HFFc6 (cell line): ENCODE measurements at regions not wholly inside any gene's neighbourhood (a gene's known extent, or its start where the extent isn't known, plus 50 kb on each side); places are given as distances from the start of the nearest gene placed in this dataset.

Experiments used
- DNase-seq: peaks from one replicate; pipeline ENCODE4 v3.0.0-alpha.2; 2018
- H3K27ac Mint-ChIP-seq: 2 replicates; pipeline ENCODE4 v1.8.0; 2020; ENCODE audit warnings: mild to moderate bottlenecking, mixed read lengths
- H3K27me3 Mint-ChIP-seq: 2 replicates; pipeline ENCODE4 v1.8.0; 2021; ENCODE audit warnings: mild to moderate bottlenecking, moderate library complexity, mixed read lengths; ENCODE audit not compliant: insufficient read depth
- H3K36me3 Mint-ChIP-seq: 2 replicates; pipeline ENCODE4 v1.8.0; 2021; ENCODE audit warnings: low read depth, mixed read lengths
- H3K4me1 Mint-ChIP-seq: 2 replicates; pipeline ENCODE4 v1.8.0; 2020; ENCODE audit warnings: low read depth, mixed read lengths
- H3K4me3 Mint-ChIP-seq: 2 replicates; pipeline ENCODE4 v1.8.0; 2020; ENCODE audit warnings: mild to moderate bottlenecking, moderate library complexity, mixed read lengths
- H3K9me3 Mint-ChIP-seq: 2 replicates; pipeline ENCODE4 v1.8.0; 2020; ENCODE audit warnings: mild to moderate bottlenecking, mixed read lengths
- TF ChIP-seq, protein P1 (sequence below): fragments of 200-600 bp; sonication (generic); IDR thresholded peaks from 2 replicates; pipeline ENCODE4 v1.5.0; 2021; ENCODE audit warnings: antibody characterized with exemption, mild to moderate bottlenecking

DNA sequence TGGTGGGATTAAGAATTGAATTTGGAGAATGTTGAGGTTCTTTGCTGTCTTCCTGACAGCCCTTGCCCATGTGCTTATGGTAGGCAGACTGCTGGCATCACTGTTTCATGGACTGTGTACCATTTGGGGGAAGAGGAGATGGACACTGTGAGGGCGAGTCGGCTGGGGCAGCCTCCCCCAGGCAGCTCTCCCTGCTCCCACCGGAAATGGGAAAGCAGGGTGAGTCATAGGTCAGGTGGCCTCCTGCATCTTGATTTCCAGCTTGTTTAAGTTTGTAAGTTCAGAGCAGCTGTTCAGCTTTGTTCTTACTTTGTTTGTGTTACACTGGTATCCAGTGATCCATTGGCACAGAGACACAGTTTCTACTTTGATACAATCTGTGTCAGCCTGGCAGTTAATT is 87.2 kb upstream of the CNIH3 start:
- DNase-seq = peak; percentile 79
- Mint-ChIP-seq H3K4me1 (peaks cover 63% of the 10 kb centered on the region), H3K4me3 (peak overlapping the region; percentile 49)

GRCh38 chr1:224529844-224530243 is 86.3 kb upstream of the CNIH3 start:
- H3K4me1 Mint-ChIP-seq = peaks cover 53% of the 10 kb centered on the region
- TF ChIP-seq, protein P1, sequence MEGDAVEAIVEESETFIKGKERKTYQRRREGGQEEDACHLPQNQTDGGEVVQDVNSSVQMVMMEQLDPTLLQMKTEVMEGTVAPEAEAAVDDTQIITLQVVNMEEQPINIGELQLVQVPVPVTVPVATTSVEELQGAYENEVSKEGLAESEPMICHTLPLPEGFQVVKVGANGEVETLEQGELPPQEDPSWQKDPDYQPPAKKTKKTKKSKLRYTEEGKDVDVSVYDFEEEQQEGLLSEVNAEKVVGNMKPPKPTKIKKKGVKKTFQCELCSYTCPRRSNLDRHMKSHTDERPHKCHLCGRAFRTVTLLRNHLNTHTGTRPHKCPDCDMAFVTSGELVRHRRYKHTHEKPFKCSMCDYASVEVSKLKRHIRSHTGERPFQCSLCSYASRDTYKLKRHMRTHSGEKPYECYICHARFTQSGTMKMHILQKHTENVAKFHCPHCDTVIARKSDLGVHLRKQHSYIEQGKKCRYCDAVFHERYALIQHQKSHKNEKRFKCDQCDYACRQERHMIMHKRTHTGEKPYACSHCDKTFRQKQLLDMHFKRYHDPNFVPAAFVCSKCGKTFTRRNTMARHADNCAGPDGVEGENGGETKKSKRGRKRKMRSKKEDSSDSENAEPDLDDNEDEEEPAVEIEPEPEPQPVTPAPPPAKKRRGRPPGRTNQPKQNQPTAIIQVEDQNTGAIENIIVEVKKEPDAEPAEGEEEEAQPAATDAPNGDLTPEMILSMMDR = no peak
- H3K9me3 Mint-ChIP-seq = no peaks in the 10 kb centered on the region
- H3K4me3 Mint-ChIP-seq = no peak overlapping the region
- H3K27ac Mint-ChIP-seq = no peak overlapping the region
- no peaks in the 10 kb centered on the region; the same call in 1 of the 2 replicates for H3K27me3 Mint-ChIP-seq
- no peaks in the 10 kb centered on the region for H3K36me3 Mint-ChIP-seq
- no peak for DNase-seq

More for the DNA sequence above, 87.2 kb upstream of the CNIH3 start:
- H3K27me3 Mint-ChIP-seq = no peaks in the 10 kb centered on the region; the same call in 1 of the 2 replicates
- peak overlapping the region; percentile 89 for H3K27ac Mint-ChIP-seq
- TF ChIP-seq, protein P1 = no peak
- H3K36me3 Mint-ChIP-seq = no peaks in the 10 kb centered on the region
- no peaks in the 10 kb centered on the region for H3K9me3 Mint-ChIP-seq

GRCh38 chr1:224533517-224533916 is 82.6 kb upstream of the CNIH3 start:
- H3K27ac Mint-ChIP-seq = no peak overlapping the region
- TF ChIP-seq, protein P1 = no peak
- H3K4me3 Mint-ChIP-seq = no peak overlapping the region
- no peaks in the 10 kb centered on the region for H3K36me3 Mint-ChIP-seq
- H3K9me3 Mint-ChIP-seq = no peaks in the 10 kb centered on the region
- no peak for DNase-seq
- peaks cover 32% of the 10 kb centered on the region for H3K4me1 Mint-ChIP-seq
- H3K27me3 Mint-ChIP-seq = no peaks in the 10 kb centered on the region; the same call in 1 of the 2 replicates

GRCh38 chr1:224534731-224535130 is 81.4 kb upstream of the CNIH3 start:
- no peaks in the 10 kb centered on the region; the same call in 1 of the 2 replicates for H3K27me3 Mint-ChIP-seq
- TF ChIP-seq, protein P1 = no peak
- peaks cover 9% of the 10 kb centered on the region for H3K36me3 Mint-ChIP-seq
- no peak overlapping the region for H3K4me3 Mint-ChIP-seq
- no peak for DNase-seq
- H3K4me1 Mint-ChIP-seq = peaks cover 24% of the 10 kb centered on the region
- H3K9me3 Mint-ChIP-seq = no peaks in the 10 kb centered on the region; the same call in 1 of the 2 replicates
- H3K27ac Mint-ChIP-seq = no peak overlapping the region

- H3K27ac Mint-ChIP-seq = no peak overlapping the region
- H3K4me1 Mint-ChIP-seq = peaks cover 28% of the 10 kb centered on the region
- no peak overlapping the region for H3K4me3 Mint-ChIP-seq
- H3K27me3 Mint-ChIP-seq = no peaks in the 10 kb centered on the region; the same call in 1 of the 2 replicates
- no peak for DNase-seq
- H3K9me3 Mint-ChIP-seq = no peaks in the 10 kb centered on the region; the same call in 1 of the 2 replicates
- peaks cover 14% of the 10 kb centered on the region for H3K36me3 Mint-ChIP-seq
- TF ChIP-seq, protein P1 = no peak
Observed at GRCh38 chr1:224535641-224536040, 80.5 kb upstream of the CNIH3 start.

- H3K4me3 Mint-ChIP-seq = peak overlapping the region; percentile 14; the same call in 1 of the 2 replicates
- TF ChIP-seq, protein P1 = no peak
- peaks cover 57% of the 10 kb centered on the region for H3K4me1 Mint-ChIP-seq
- no peaks in the 10 kb centered on the region; the same call in 1 of the 2 replicates for H3K27me3 Mint-ChIP-seq
- peaks cover 14% of the 10 kb centered on the region for H3K36me3 Mint-ChIP-seq
- H3K9me3 Mint-ChIP-seq = no peaks in the 10 kb centered on the region; the same call in 1 of the 2 replicates
- peak overlapping the region; percentile 54 for H3K27ac Mint-ChIP-seq
- DNase-seq = no peak
Observed at GRCh38 chr1:224539971-224540370, 76.1 kb upstream of the CNIH3 start.
